Endothelial cell of umbilical vein (primary cell): ENCODE measurements at regions not wholly inside any gene's neighbourhood (a gene's known extent, or its start where the extent isn't known, plus 50 kb on each side); places are given as distances from the start of the nearest gene placed in this dataset.

ENCODE experiments used
- BruUV-seq: library from RNA; stranded (reverse); fragments of 400-500 nt; replicated peaks from 2 replicates; lab custom pipeline; 2021; lab: Mats Ljungman, UMichigan
- CTCF ChIA-PET: fragments of 300-600, 350-600 bp; sonication (Branson Sonifier 250); formaldehyde crosslinking; loops from one replicate; lab custom pipeline; 2021; ENCODE audit warnings: antibody characterized with exemption, inconsistent platforms; lab: Charles Lee
- POLR2A ChIA-PET: fragments of 300-600, 350-600 bp; sonication (Branson Sonifier 250); formaldehyde crosslinking; loops from one replicate; lab custom pipeline; 2021; ENCODE audit warnings: antibody characterized with exemption, inconsistent platforms; lab: Charles Lee
- DNase-seq: peaks from one replicate; pipeline ENCODE4 v3.0.0-alpha.2; 2011; ENCODE audit warnings: low read depth, low spot score
- FAIRE-seq: peaks from 2 replicates; lab custom pipeline; 2011; peaks lifted over from hg19 to GRCh38; lab: Jason Lieb, UNC
- H2AFZ ChIP-seq: 2 replicates; pipeline ENCODE4 v1.6.0; 2012; ENCODE audit warnings: low read depth, low read length, control low read depth, inconsistent platforms
- H3K27ac ChIP-seq: 2 replicates; pipeline ENCODE4 v1.5.1; 2011; ENCODE audit warnings: low read depth, mild to moderate bottlenecking, control low read depth, low read length, moderate library complexity; ENCODE audit not compliant: insufficient read depth
- H3K27me3 ChIP-seq, 2 experiments: 2 replicates each; pipeline versions ENCODE4 v1.6.0 to v1.6.1; 2011; ENCODE audit warnings: low read length in 2 of 2, mixed read lengths in 1 of 2; ENCODE audit not compliant: control insufficient read depth in 2 of 2, insufficient read depth in 2 of 2
- H3K36me3 ChIP-seq, 2 experiments: 2 replicates in 1 of 2; 3 replicates in 1 of 2; pipeline ENCODE4 v1.5.1; 2011; ENCODE audit warnings: low read length in 2 of 2, mild to moderate bottlenecking in 1 of 2, moderate library complexity in 1 of 2; ENCODE audit not compliant: control insufficient read depth in 2 of 2, insufficient read depth in 2 of 2; ENCODE audit errors: extremely low read depth in 1 of 2
- H3K4me1 ChIP-seq: 3 replicates; pipeline ENCODE4 v1.5.1; 2011; ENCODE audit warnings: mild to moderate bottlenecking, low read length; ENCODE audit not compliant: control insufficient read depth, insufficient read depth; ENCODE audit errors: extremely low read depth
- H3K4me2 ChIP-seq: 2 replicates; pipeline ENCODE4 v1.6.1; 2011; ENCODE audit warnings: low read length, control low read depth, mixed read lengths; ENCODE audit not compliant: insufficient read depth
- H3K4me3 ChIP-seq, 3 experiments: fragments of 200-600 bp in 1 of 3; sonication (generic), shearing (Covaris generic) in 1 of 3; replicated peaks in 1 of 3; 2 replicates each; pipeline ENCODE4 v1.5.1; 2011 to 2016; ENCODE audit warnings: control low read depth in 3 of 3, low read length in 3 of 3, mild to moderate bottlenecking in 2 of 3, inconsistent platforms in 1 of 3, low read depth in 1 of 3, moderate library complexity in 1 of 3; ENCODE audit not compliant: insufficient read depth in 1 of 3
- H3K79me2 ChIP-seq: 2 replicates; pipeline ENCODE4 v1.6.0; 2012; ENCODE audit warnings: low read length, inconsistent platforms; ENCODE audit not compliant: control insufficient read depth, insufficient read depth
- H3K9ac ChIP-seq: replicated peaks from 2 replicates; pipeline ENCODE3; 2011; ENCODE audit warnings: low read length, control low read depth; ENCODE audit not compliant: insufficient read depth; ENCODE audit errors: extremely low read depth
- H3K9me1 ChIP-seq: replicated peaks from 3 replicates; pipeline ENCODE4 v1.6.0; 2011; ENCODE audit warnings: mild to moderate bottlenecking, low read length; ENCODE audit not compliant: control insufficient read depth, insufficient read depth; ENCODE audit errors: extremely low read depth
- H3K9me3 ChIP-seq: replicated peaks from 2 replicates; pipeline ENCODE4 v1.5.1; 2012; ENCODE audit warnings: low read length, inconsistent platforms; ENCODE audit not compliant: control insufficient read depth, insufficient read depth
- H4K20me1 ChIP-seq: replicated peaks from 2 replicates; pipeline ENCODE3; 2011; ENCODE audit warnings: mild to moderate bottlenecking, low read length; ENCODE audit not compliant: control insufficient read depth, insufficient read depth; ENCODE audit errors: extremely low read depth
- CTCF ChIP-seq, 2 donors: IDR thresholded peaks; 1 replicate in 1 of 2; 2 replicates in 1 of 2; pipeline ENCODE4 v1.5.1; 2011; ENCODE audit warnings: low read length in 2 of 2, mild to moderate bottlenecking in 2 of 2, moderate library complexity in 2 of 2, control low read depth in 1 of 2, inconsistent platforms in 1 of 2, low read depth in 1 of 2; ENCODE audit not compliant: insufficient read depth in 1 of 2; ENCODE audit errors: extremely low read depth in 1 of 2
- EZH2 ChIP-seq: IDR thresholded peaks from 2 replicates; pipeline ENCODE4 v1.6.1; 2012; ENCODE audit warnings: borderline replicate concordance, low read depth, mild to moderate bottlenecking, moderate library complexity, low read length, inconsistent platforms; ENCODE audit not compliant: severe bottlenecking
- FOS ChIP-seq: IDR thresholded peaks from 2 replicates; pipeline ENCODE4 v1.6.1; 2011; ENCODE audit warnings: mild to moderate bottlenecking, low read length, moderate library complexity, borderline replicate concordance; ENCODE audit not compliant: insufficient read depth
- GATA2 ChIP-seq: IDR thresholded peaks from 2 replicates; pipeline ENCODE4 v1.7.0; 2011; ENCODE audit warnings: low read depth, mild to moderate bottlenecking, moderate library complexity, mixed read lengths, low read length; ENCODE audit not compliant: insufficient read length, insufficient read depth
- JUN ChIP-seq: IDR thresholded peaks from 2 replicates; pipeline ENCODE4 v1.6.1; 2011; ENCODE audit warnings: borderline replicate concordance, low read depth; ENCODE audit not compliant: insufficient read length, insufficient read depth
- MYC ChIP-seq: IDR thresholded peaks from one replicate; pipeline ENCODE4 v1.6.1; 2011; ENCODE audit warnings: mild to moderate bottlenecking, low read depth, low read length
- POLR2A ChIP-seq: IDR thresholded peaks from 2 replicates; pipeline ENCODE4 v1.6.1; 2012; ENCODE audit warnings: low read depth, mild to moderate bottlenecking, control low read depth, low read length
- POLR2AphosphoS5 ChIP-seq: IDR thresholded peaks from 2 replicates; pipeline ENCODE4 v1.6.1; 2012; ENCODE audit warnings: low read depth, mild to moderate bottlenecking, control low read depth, low read length, moderate library complexity; ENCODE audit not compliant: insufficient read depth
- dilution Hi-C: fragments of 300-500 bp; cut with MboI; formaldehyde crosslinking; loops from one replicate; pipeline ENCODE4 v1.15.0; 2019; ENCODE audit warnings: low sequenced_read_pairs; ENCODE audit not compliant: extremely low pct_ligation_motif_present
- intact Hi-C: fragments of 100-400 bp; cut with micrococcal nuclease; formaldehyde crosslinking; loops from one replicate; pipeline ENCODE4 v1.10.0; 2022
- TF ChIP-seq, protein P1 (sequence below): IDR thresholded peaks from 2 replicates; pipeline ENCODE4 v1.6.1; 2011; ENCODE audit not compliant: insufficient read depth, insufficient read length

GRCh38 chr3:105944721-105945120 is 75.9 kb upstream of the CBLB start:
- no peaks in the 10 kb centered on the region for H3K9me1 ChIP-seq
- no peak overlapping the region for H2AFZ ChIP-seq
- H4K20me1 ChIP-seq, result no peaks in the 10 kb centered on the region
- no peak overlapping the region for H3K4me2 ChIP-seq
- BruUV-seq, result no TSS peak
- DNase-seq, result no peak
- FAIRE-seq, result no peak
- intact Hi-C loops (no loop called here), dilution Hi-C loops (no loop called here)
- H3K4me3 ChIP-seq, result no peak overlapping the region
- ChIA-PET CTCF (no interaction called here), POLR2A (no interaction called here)
- no peak overlapping the region for H3K27ac ChIP-seq
- H3K9me3 ChIP-seq, result no peaks in the 10 kb centered on the region
- no peaks in the 10 kb centered on the region for H3K27me3 ChIP-seq
- H3K4me1 ChIP-seq, result no peaks in the 10 kb centered on the region
- H3K79me2 ChIP-seq, result no peaks in the 10 kb centered on the region
- TF ChIP-seq EZH2 (no peak), POLR2A (no peak), GATA2 (no peak), MYC (no peak), POLR2AphosphoS5 (no peak), CTCF (IDR thresholded peaks at IDR 0.05; ENCODE audit: extremely low read depth in 1 of 2, insufficient read depth in 1 of 2, low read depth in 1 of 2, low read length in 2 of 2) (no peak), JUN (no peak), FOS (no peak)
- TF ChIP-seq, protein P1, sequence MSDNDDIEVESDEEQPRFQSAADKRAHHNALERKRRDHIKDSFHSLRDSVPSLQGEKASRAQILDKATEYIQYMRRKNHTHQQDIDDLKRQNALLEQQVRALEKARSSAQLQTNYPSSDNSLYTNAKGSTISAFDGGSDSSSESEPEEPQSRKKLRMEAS, result no peak
- H3K36me3 ChIP-seq, result no peaks in the 10 kb centered on the region
- no peak overlapping the region for H3K9ac ChIP-seq
